Dermis blood vessel endothelial cell (primary cell): ENCODE measurements at regions not wholly inside any gene's neighbourhood (a gene's known extent, or its start where the extent isn't known, plus 50 kb on each side); places are given as distances from the start of the nearest gene placed in this dataset.

Source experiments
- DNase-seq: peaks from one replicate; pipeline ENCODE4 v3.0.0; 2010

GRCh38 chr2:39538718-39539117, 101.6 kb upstream of the MAP4K3 start:
- no peak for DNase-seq

GRCh38 chr2:39540414-39540813, 103.3 kb upstream of the MAP4K3 start:
- no peak for DNase-seq

DNA sequence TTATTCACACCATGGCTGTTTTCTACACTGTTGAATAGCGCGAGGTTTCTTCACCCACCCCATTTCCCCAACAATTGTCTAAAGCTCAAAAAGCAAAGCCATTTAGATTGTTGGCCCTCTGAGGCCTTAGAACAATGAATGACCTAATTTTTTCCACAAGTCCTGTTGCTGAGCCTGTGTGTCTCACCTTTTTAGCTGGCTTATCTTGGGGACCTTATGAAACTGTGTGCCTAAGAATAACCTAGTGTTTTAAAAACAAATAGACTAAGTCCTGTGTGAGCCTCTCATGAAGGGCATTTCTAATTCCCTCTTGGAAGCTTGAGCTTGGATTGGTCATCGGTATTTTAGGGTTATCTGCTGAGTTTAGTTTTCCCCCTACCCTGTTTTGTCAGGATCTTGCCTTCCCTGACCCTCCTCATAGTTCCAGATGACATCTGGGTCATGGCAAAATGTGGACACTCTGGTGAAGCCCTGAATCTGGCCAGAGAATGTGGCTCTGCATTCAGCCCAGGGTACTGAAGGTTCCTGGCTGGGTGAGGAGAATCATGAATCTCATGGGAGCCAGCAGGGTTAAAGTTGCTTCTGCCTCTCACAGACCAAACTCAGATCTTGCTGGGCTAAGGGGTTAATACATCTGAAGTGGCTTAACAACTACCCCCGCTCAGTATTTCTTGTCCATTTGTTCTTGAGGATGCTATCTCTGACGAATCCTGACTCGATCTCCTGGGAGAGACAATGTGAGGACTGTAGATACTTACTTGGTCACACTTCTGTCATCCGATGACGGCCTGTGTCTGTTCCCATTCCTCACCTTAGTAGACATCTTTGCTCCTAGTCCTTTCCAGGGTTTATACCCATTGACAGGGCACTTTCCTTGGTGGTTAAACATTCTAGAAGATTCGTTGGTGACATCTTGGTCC, 104.2 kb upstream of the MAP4K3 start:
- peak; percentile 76 for DNase-seq

GRCh38 chr2:39542523-39542922, 105.4 kb upstream of the MAP4K3 start:
- no peak for DNase-seq

GRCh38 chr2:39545957-39546356, 108.9 kb upstream of the MAP4K3 start:
- DNase-seq: no peak

DNA sequence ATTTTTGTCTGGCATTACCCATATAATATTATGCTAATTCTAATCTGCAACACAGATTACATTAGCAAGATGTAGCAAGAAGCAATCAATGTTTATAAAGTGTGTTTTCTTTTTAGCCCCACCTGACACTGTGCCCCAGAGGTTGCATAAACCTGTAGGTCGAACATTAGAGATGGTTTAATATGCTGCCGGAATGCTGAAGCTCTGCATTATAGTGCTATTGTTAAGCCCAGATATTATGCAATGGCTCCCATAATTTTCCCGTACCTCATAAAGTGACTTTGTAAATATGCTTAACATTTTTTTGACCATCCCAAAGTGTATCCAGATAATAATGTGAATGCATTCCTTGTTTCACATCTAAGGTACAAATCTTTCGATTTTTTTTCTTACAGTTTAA, 109.3 kb upstream of the MAP4K3 start:
- no peak for DNase-seq

DNA sequence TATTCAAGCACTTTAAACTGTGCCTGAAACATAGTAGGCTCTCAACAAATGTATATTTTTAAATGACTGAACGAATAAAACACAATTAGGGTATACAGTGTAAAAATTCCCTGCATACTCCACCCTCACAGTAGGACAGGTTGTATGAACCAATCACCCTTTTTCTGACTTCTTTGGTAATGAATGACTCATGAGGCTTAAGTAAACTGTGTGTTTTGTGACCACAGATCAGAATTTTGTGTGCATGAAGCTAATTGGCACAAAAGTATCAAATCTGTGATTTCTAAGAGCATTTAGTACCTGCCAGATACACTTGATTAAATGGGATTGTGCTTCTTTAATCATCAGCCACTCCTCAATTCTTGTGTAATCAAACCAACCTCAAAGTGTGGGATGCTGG, 109.9 kb upstream of the MAP4K3 start:
- no peak for DNase-seq

GRCh38 chr2:39547811-39548719, 111.0 kb upstream of the MAP4K3 start:
- peak; percentile 78 for DNase-seq

- DNase-seq: no peak
These were observed 111.9 kb upstream of the MAP4K3 start for GRCh38 chr2:39549000-39549399.

DNA sequence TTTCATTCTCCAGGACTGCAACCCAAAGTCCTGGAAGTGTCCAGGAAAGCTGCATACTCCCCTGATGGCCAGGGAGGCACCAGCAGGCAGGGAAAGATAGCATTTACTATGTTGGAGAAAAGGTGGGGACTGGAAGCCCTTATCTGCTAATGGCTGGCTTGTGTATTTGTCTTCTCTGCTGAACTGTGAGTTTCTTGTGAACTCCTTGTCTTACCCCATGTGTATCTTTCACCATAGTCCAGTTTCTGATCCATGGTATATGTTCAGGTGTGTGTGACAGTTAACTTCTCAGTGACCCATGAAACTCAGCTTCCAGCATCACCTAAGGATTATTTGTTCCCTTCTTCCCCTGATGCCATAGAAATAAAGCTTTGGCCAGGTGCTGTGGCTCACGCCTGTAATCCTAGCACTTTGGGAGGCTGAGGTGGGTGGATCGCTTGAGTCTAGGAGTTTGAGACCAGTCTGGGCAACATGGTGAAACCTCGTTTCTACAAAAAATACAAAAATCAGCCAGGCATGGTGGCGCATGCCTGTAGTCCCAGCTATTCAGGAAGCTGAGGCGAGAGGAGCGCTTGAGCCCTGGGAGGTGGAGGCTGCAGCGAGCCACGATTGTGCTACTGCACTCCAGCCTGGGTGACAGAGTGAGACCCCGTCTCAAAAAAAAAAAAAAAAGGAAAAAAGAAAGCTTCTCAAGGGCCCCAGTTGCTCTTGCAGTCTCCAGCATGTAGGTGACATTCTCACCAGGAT, 112.8 kb upstream of the MAP4K3 start:
- no peak for DNase-seq

DNA sequence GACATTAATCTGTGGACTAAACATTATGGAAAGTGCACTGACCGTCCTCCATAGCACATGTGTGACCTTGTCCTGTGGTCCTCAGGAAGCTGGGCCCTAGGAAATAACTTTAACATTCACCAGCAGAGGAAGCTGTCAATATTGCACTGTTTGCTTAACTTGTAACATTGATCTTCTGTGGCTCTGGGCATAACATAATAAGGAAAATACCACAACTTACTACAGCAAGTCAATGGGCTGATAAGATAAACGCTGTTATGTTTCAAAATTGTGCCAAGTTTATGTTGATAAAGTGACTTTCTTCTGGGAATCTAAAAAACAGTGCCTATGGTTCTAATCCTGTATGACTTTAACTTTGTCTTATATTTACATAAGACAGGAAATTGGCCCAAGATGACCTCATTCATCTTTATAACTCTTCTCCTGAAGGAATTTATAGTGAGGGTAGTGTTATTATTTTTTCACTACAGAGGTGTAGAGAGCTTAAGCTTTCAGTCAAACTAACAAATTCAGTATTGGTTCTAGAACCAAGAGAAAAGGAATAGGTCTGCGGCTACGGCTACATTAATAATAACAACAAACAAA, 113.7 kb upstream of the MAP4K3 start:
- DNase-seq: peak; percentile 60

GRCh38 chr2:39558906-39559305, 106.8 kb upstream of the TMEM178A start:
- no peak for DNase-seq

- DNase-seq: no peak
These were observed 102.1 kb upstream of the TMEM178A start for GRCh38 chr2:39563572-39563971.

GRCh38 chr2:39567507-39567906, 98.2 kb upstream of the TMEM178A start:
- DNase-seq: no peak

GRCh38 chr2:39568116-39568515, 97.6 kb upstream of the TMEM178A start:
- no peak for DNase-seq

DNA sequence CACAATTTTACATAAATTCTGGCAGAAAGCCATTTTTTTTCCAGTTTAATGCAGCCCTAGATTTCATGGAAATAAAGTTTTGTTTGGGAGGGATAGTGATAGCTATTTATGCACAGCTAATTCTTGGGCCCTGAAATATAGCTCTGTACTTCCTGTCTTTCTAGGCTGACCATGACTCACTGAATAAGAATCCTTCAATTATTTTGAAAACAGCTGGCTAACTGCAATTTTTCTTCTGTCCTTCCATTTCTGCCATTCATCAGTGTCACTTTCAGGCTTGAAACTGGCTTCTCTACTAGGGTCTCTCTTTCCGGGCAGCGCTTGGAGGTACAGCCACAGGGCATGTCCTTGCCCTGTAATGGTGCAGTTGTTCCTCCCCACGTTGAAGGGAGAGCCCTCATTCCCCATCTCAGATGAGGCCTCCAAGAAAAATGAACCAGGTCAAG, 97.1 kb upstream of the TMEM178A start:
- peak; percentile 88 for DNase-seq

GRCh38 chr2:39570130-39570555, 95.6 kb upstream of the TMEM178A start:
- DNase-seq: peak; percentile 10

- DNase-seq: no peak
These were observed 95.1 kb upstream of the TMEM178A start for GRCh38 chr2:39570614-39571013.

DNA sequence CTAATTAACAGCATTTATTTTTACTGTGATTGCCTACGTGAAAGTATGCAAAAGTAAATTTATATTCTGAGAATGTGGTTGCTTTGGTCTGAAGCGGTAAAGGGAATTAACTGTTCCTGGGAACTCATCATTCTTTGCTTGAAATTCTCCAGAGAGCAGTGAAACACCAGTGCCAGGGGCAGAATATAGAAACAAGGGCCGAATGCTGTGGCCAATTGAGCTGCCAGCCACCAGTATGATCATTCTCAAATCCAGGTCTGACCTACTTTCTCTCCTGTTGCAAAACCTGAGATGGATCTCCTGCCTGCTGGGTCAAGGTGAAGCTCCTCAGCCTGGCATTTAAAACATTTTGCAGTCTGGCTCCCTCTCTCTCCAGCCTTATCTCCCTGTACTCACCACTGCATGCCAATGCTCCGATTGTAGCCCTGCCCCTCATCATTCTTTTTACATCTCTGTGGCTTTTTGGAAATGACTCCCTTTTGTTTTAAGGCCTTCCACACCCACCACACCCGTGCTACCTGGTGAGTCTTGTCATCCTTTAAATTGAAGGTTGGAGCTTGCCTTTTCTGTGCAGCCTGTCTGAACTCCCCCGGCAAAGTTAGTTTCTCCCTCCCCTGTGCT, 94.5 kb upstream of the TMEM178A start:
- no peak for DNase-seq

- no peak for DNase-seq
These were observed 92.4 kb upstream of the TMEM178A start for GRCh38 chr2:39573276-39573675.

GRCh38 chr2:39581866-39582265, 83.9 kb upstream of the TMEM178A start:
- DNase-seq: no peak

- DNase-seq: no peak
These were observed 82.5 kb upstream of the TMEM178A start for GRCh38 chr2:39583213-39583612.
